ENCODE measurements at regions not wholly inside any gene's neighbourhood (a gene's known extent, or its start where the extent isn't known, plus 50 kb on each side); places are given as distances from the start of the nearest gene placed in this dataset.

GRCh38 chr5:168114444-168115017 is 176.9 kb upstream of the WWC1 start:
- POLR2A ChIA-PET: no interaction called here
- Mint-ChIP-seq H3K27ac (no peak overlapping the region), H3K27me3 (peaks cover 1% of the 10 kb centered on the region), H3K4me3 (no peak overlapping the region), H3K4me1 (ENCODE audit: low read depth) (no peaks in the 10 kb centered on the region), H3K9me3 (no peaks in the 10 kb centered on the region), H3K36me3 (ENCODE audit: low read depth) (no peaks in the 10 kb centered on the region)
- CTCF ChIA-PET: interaction anchor here (1.0 to 3.6 kb wide), 2 partner anchors 14 to 105 kb away, joined by 3 to 17 read pairs; no protein-coding TSS in a partner anchor
- DNase-seq (peak; percentile 60), ATAC-seq (peak; percentile 69)
- intact Hi-C loops (cut with micrococcal nuclease): loop anchor here (5.0 kb wide), 1 partner anchor 103 kb away; no protein-coding TSS in a partner anchor
- TF ChIP-seq, protein P1, sequence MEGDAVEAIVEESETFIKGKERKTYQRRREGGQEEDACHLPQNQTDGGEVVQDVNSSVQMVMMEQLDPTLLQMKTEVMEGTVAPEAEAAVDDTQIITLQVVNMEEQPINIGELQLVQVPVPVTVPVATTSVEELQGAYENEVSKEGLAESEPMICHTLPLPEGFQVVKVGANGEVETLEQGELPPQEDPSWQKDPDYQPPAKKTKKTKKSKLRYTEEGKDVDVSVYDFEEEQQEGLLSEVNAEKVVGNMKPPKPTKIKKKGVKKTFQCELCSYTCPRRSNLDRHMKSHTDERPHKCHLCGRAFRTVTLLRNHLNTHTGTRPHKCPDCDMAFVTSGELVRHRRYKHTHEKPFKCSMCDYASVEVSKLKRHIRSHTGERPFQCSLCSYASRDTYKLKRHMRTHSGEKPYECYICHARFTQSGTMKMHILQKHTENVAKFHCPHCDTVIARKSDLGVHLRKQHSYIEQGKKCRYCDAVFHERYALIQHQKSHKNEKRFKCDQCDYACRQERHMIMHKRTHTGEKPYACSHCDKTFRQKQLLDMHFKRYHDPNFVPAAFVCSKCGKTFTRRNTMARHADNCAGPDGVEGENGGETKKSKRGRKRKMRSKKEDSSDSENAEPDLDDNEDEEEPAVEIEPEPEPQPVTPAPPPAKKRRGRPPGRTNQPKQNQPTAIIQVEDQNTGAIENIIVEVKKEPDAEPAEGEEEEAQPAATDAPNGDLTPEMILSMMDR (IDR thresholded peaks at IDR 0.05): peak; percentile 44

- Mint-ChIP-seq H3K36me3 (ENCODE audit: low read depth) (no peaks in the 10 kb centered on the region), H3K27me3 (peaks cover 1% of the 10 kb centered on the region), H3K4me1 (ENCODE audit: low read depth) (no peaks in the 10 kb centered on the region), H3K27ac (no peak overlapping the region), H3K9me3 (no peaks in the 10 kb centered on the region), H3K4me3 (no peak overlapping the region)
- no peak for ATAC-seq
- POLR2A ChIA-PET: no interaction called here
- intact Hi-C loops (cut with micrococcal nuclease): no loop called here
- DNase-seq: no peak
- CTCF ChIA-PET: interaction anchor here (1.0 kb wide), 1 partner anchor 102 kb away, joined by 4 read pairs; no protein-coding TSS in a partner anchor
- TF ChIP-seq, protein P1 (IDR thresholded peaks at IDR 0.05): no peak
Measured at GRCh38 chr5:168117469-168117868, 174.0 kb upstream of the WWC1 start.

DNA sequence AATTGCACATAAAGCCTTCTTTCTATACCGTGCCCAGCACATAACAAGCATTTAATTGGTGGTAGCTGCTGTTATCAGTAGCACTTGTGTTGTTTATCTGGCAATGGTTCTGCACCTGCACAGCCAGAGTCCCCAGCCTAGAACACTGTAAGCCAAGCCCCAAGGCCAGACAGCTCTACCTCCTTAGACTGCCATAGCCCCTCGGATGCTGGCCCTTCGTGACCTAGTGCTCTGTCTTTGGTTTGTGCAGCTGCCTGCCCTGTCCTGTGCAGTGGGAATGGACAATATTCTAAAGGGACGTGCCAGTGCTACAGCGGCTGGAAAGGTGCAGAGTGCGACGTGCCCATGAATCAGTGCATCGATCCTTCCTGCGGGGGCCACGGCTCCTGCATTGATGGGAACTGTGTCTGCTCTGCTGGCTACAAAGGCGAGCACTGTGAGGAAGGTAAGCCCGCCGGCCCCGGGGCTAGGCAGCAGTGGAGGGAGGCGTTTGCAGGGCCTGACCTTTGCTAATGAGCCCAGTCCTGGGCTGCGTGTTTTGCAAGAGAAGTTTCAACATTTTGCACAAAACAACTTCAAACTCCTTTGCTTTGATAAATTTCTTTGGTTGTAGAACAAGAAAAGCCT is 173.3 kb upstream of the WWC1 start:
- DNase-seq: no peak
- POLR2A ChIA-PET: no interaction called here
- intact Hi-C loops (cut with micrococcal nuclease): no loop called here
- Mint-ChIP-seq H3K36me3 (ENCODE audit: low read depth) (no peaks in the 10 kb centered on the region), H3K27ac (no peak overlapping the region), H3K9me3 (no peaks in the 10 kb centered on the region), H3K4me1 (ENCODE audit: low read depth) (no peaks in the 10 kb centered on the region), H3K4me3 (no peak overlapping the region), H3K27me3 (no peaks in the 10 kb centered on the region)
- CTCF ChIA-PET: interaction anchor here (1.0 kb wide), 1 partner anchor 101 kb away, joined by 4 read pairs; no protein-coding TSS in a partner anchor
- TF ChIP-seq, protein P1 (IDR thresholded peaks at IDR 0.05): no peak
- no peak for ATAC-seq

DNA sequence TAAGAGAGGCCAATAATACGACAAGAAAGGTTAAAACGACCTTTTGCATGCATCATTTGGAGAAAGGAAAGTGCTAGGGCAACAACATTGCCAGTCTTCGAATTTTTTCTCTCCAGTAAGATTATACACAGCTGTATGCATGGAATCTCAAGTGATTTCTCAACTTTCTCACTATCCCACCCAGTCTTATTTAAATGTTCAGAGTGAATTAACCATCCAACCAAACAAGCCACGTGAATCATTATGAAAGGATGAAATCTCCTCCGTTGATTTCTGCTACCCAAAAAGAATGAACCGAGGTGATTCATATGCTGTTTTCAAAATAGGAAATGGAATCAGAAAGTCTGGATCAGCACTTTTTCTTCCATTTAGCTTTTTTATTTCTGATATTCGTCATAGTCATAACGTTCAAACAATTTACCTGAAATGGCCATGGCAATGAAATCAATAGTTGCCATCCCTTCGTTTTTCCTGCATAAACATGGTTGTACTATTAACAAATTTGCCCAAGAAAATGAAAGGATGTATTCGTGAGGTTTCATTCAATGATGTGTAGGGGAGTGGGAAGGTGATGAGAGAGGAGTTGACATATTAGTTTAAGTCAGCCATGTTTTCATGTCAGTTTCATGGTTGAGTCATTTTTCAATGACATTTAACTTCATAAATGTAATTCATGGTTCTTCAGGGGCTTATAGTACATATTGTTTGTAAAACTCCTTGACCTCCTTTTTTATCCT is 170.9 kb upstream of the WWC1 start:
- no peak overlapping the region for H3K4me3 Mint-ChIP-seq
- H3K27me3 Mint-ChIP-seq: no peaks in the 10 kb centered on the region
- TF ChIP-seq, protein P1 (IDR thresholded peaks at IDR 0.05): no peak
- CTCF ChIA-PET: no interaction called here
- no peaks in the 10 kb centered on the region for H3K36me3 Mint-ChIP-seq (ENCODE audit: low read depth)
- POLR2A ChIA-PET: no interaction called here
- intact Hi-C loops (cut with micrococcal nuclease): no loop called here
- DNase-seq: no peak
- H3K4me1 Mint-ChIP-seq (ENCODE audit: low read depth): peaks cover 6% of the 10 kb centered on the region
- H3K27ac Mint-ChIP-seq: no peak overlapping the region
- ATAC-seq: no peak
- H3K9me3 Mint-ChIP-seq: no peaks in the 10 kb centered on the region

- H3K4me1 Mint-ChIP-seq (ENCODE audit: low read depth): peaks cover 6% of the 10 kb centered on the region
- ATAC-seq (no peak), DNase-seq (no peak)
- H3K4me3 Mint-ChIP-seq: no peak overlapping the region
- H3K27me3 Mint-ChIP-seq: no peaks in the 10 kb centered on the region
- intact Hi-C loops (cut with micrococcal nuclease): no loop called here
- no peak overlapping the region for H3K27ac Mint-ChIP-seq
- no peaks in the 10 kb centered on the region for H3K9me3 Mint-ChIP-seq
- POLR2A ChIA-PET: no interaction called here
- no peaks in the 10 kb centered on the region for H3K36me3 Mint-ChIP-seq (ENCODE audit: low read depth)
- CTCF ChIA-PET: no interaction called here
- TF ChIP-seq, protein P1 (IDR thresholded peaks at IDR 0.05): no peak
Measured at GRCh38 chr5:168121138-168121494, 170.3 kb upstream of the WWC1 start.

All from activated CD8-positive, alpha-beta T cell treated with anti-CD3 and anti-CD28 coated beads for 36 hours (primary cell).